OCI-LY7 (cell line): ENCODE measurements at regions not wholly inside any gene's neighbourhood (a gene's known extent, or its start where the extent isn't known, plus 50 kb on each side); places are given as distances from the start of the nearest gene placed in this dataset.

Experiments used
- BruUV-seq: library from RNA; stranded (reverse); fragments of 400-500 nt; replicated peaks from 2 replicates; lab custom pipeline; 2021; lab: Mats Ljungman, UMichigan
- CTCF ChIA-PET: fragments of 300-600 bp; sonication (Branson Sonifier 250); formaldehyde crosslinking; loops from one replicate; lab custom pipeline; 2022; ENCODE audit warnings: antibody characterized with exemption; ENCODE audit not compliant: unreplicated experiment; lab: Charles Lee
- POLR2A ChIA-PET: fragments of 300-600 bp; sonication (Branson Sonifier 250); formaldehyde crosslinking; loops from one replicate; lab custom pipeline; 2022; ENCODE audit warnings: antibody characterized with exemption; lab: Charles Lee
- DNase-seq: peaks from one replicate; pipeline ENCODE4 v3.0.0-alpha.2; 2015; ENCODE audit warnings: low spot score
- H2AFZ ChIP-seq: fragments of 200-600 bp; sonication (generic), shearing (Covaris generic); 2 replicates; pipeline ENCODE4 v1.6.1; 2014; ENCODE audit warnings: mild to moderate bottlenecking, antibody characterized with exemption, low read length, moderate library complexity
- H3K27ac ChIP-seq: fragments of 200-600 bp; sonication (generic); 2 replicates; pipeline ENCODE4 v1.5.1; 2014; ENCODE audit warnings: mixed run types, low read depth, mild to moderate bottlenecking, moderate library complexity, low read length, inconsistent platforms; ENCODE audit not compliant: poor library complexity, severe bottlenecking
- H3K36me3 ChIP-seq: fragments of 200-600 bp; sonication (generic); 2 replicates; pipeline ENCODE4 v1.6.1; 2014; ENCODE audit warnings: mild to moderate bottlenecking, antibody characterized with exemption, low read length, moderate library complexity, mixed read lengths; ENCODE audit not compliant: insufficient read depth
- H3K4me1 ChIP-seq: fragments of 200-600 bp; sonication (generic); 2 replicates; pipeline ENCODE4 v1.5.1; 2014; ENCODE audit warnings: mild to moderate bottlenecking, low read length; ENCODE audit not compliant: insufficient read depth, poor library complexity, severe bottlenecking
- H3K4me2 ChIP-seq: fragments of 200-600 bp; sonication (generic); 2 replicates; pipeline ENCODE4 v1.6.1; 2014; ENCODE audit warnings: mild to moderate bottlenecking, low read length
- H3K4me3 ChIP-seq: fragments of 200-600 bp; sonication (generic); 2 replicates; pipeline ENCODE4 v1.5.1; 2014; ENCODE audit warnings: mild to moderate bottlenecking, low read depth, low read length; ENCODE audit not compliant: poor library complexity, severe bottlenecking
- H3K79me2 ChIP-seq: fragments of 200-600 bp; sonication (generic); 2 replicates; pipeline ENCODE4 v1.6.1; 2016; ENCODE audit warnings: low read depth, mild to moderate bottlenecking, low read length, moderate library complexity, mixed read lengths; ENCODE audit not compliant: insufficient read depth
- H3K9me2 ChIP-seq: fragments of 200-600 bp; sonication (generic); 2 replicates; pipeline ENCODE4 v1.6.1; 2016; ENCODE audit warnings: mild to moderate bottlenecking, low read length, mixed read lengths; ENCODE audit not compliant: insufficient read depth
- H3K9me3 ChIP-seq: fragments of 200-600 bp; sonication (generic); 2 replicates; pipeline ENCODE4 v1.6.1; 2014; ENCODE audit warnings: mild to moderate bottlenecking, mixed run types, low read length, mixed read lengths
- H4K20me1 ChIP-seq: fragments of 200-600 bp; sonication (generic); 2 replicates; pipeline ENCODE4 v1.6.1; 2014; ENCODE audit warnings: mild to moderate bottlenecking, antibody characterized with exemption, low read length, moderate library complexity, mixed read lengths; ENCODE audit not compliant: insufficient read depth
- CTCF ChIP-seq: fragments of 200-600 bp; sonication (generic); conservative IDR thresholded peaks from 2 replicates; pipeline ENCODE4 v1.5.1; 2014; ENCODE audit warnings: mild to moderate bottlenecking, antibody characterized with exemption, low read length, moderate library complexity, mixed read lengths
- EZH2phosphoT487 ChIP-seq: fragments of 200-600 bp; sonication (generic); IDR thresholded peaks from 2 replicates; pipeline ENCODE4 v1.6.1; 2018; ENCODE audit warnings: low read depth, borderline replicate concordance, mild to moderate bottlenecking, mixed run types, antibody characterized with exemption, low read length, moderate library complexity, mixed read lengths
- intact Hi-C: fragments of 100-400 bp; cut with micrococcal nuclease; formaldehyde crosslinking; loops from one replicate; pipeline ENCODE4 v1.10.0; 2022; ENCODE audit not compliant: unreplicated experiment

DNA sequence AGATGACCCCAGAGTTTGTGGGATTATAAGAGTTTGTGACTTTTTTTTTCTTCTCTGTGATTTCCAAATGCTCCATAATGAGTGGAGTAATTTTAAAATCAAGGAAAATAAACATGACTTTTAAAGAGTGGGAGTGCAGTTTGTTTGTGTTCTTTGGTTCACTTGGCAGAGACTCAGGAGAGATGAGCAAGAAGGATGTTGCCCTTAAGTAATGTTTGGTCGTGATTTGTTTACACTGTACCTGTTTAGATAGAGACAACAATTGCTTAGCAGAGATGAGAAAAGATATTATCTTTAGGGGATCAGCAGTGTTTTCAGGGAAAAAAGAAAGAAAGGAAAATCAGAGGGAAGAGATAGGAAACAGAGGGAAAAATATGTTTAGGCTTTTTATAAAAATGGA, 170.8 kb downstream of the ADSS2 start:
- H3K4me2 ChIP-seq, result no peak overlapping the region
- CTCF ChIA-PET, result no interaction called here
- no TSS peak for BruUV-seq

GRCh38 chr1:244283772-244284171, 167.9 kb downstream of the ADSS2 start:
- no peaks in the 10 kb centered on the region for H3K4me1 ChIP-seq
- no peaks in the 10 kb centered on the region for H3K9me2 ChIP-seq
- no peak for DNase-seq
- H3K4me2 ChIP-seq, result no peak overlapping the region
- BruUV-seq, result no TSS peak
- H3K9me3 ChIP-seq, result no peaks in the 10 kb centered on the region
- TF ChIP-seq CTCF (no peak), EZH2phosphoT487 (no peak)
- ChIA-PET CTCF (no interaction called here), POLR2A (no interaction called here)
- H3K36me3 ChIP-seq, result no peaks in the 10 kb centered on the region
- H3K27ac ChIP-seq, result no peak overlapping the region
- no peak overlapping the region for H3K4me3 ChIP-seq
- H2AFZ ChIP-seq, result no peak overlapping the region
- H4K20me1 ChIP-seq, result no peaks in the 10 kb centered on the region
- intact Hi-C loops, result no loop called here
- no peaks in the 10 kb centered on the region for H3K79me2 ChIP-seq

More for the DNA sequence above, 170.8 kb downstream of the ADSS2 start:
- intact Hi-C loops, result no loop called here
- Histone ChIP-seq H4K20me1 (no peaks in the 10 kb centered on the region), H3K4me1 (no peaks in the 10 kb centered on the region), H3K4me3 (no peak overlapping the region), H3K27ac (no peak overlapping the region), H3K9me3 (no peaks in the 10 kb centered on the region), H3K79me2 (no peaks in the 10 kb centered on the region), H3K9me2 (no peaks in the 10 kb centered on the region), H3K36me3 (no peaks in the 10 kb centered on the region), H2AFZ (no peak overlapping the region)
- TF ChIP-seq CTCF (no peak), EZH2phosphoT487 (no peak)
- POLR2A ChIA-PET, result interaction anchor here (0.5 to 0.7 kb wide), 3 partner anchors 10 to 844 kb away, joined by 3 to 7 read pairs (median 3); no protein-coding TSS in a partner anchor
- DNase-seq, result no peak

DNA sequence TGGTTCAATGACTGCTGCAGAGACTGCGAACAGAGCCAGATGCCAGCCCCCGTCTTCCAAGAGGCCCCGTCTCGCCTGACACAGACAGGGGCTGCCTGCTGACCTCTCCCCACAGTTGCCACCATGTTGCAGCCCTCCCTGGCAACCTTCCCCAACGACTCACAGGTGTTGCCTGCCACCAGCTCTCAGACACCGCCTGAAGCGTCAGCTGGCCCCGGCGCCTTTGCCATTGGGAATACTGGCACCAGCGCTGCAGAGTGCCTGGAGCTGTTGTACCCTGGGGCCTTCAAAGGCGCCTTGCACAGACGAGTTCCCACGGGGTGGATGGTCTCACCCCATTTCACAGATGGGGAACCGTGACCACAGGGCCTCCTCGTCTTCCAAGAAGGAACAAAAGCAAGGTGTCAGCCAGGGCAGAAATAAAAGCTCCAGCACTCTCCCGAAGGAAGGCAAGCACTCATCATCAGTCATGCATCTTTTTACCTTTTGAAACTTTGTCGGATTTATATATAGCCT, 167.0 kb downstream of the ADSS2 start:
- no TSS peak for BruUV-seq
- no peak for TF ChIP-seq EZH2phosphoT487
- ChIA-PET POLR2A (interaction anchor here (1.0 kb wide), 1 partner anchor 546 kb away, joined by 3 read pairs; no protein-coding TSS in a partner anchor), CTCF (no interaction called here)
- H3K4me1 ChIP-seq, result no peaks in the 10 kb centered on the region
- H3K4me3 ChIP-seq, result no peak overlapping the region
- no peak overlapping the region for H3K27ac ChIP-seq
- H3K36me3 ChIP-seq, result no peaks in the 10 kb centered on the region
- no peaks in the 10 kb centered on the region for H3K9me3 ChIP-seq
- H3K4me2 ChIP-seq, result no peak overlapping the region
- no peak for DNase-seq
- intact Hi-C loops, result no loop called here
- no peaks in the 10 kb centered on the region for H3K79me2 ChIP-seq
- H4K20me1 ChIP-seq, result no peaks in the 10 kb centered on the region
- no peak overlapping the region for H2AFZ ChIP-seq
- no peaks in the 10 kb centered on the region for H3K9me2 ChIP-seq
